HL-60 (cell line): ENCODE measurements at regions not wholly inside any gene's neighbourhood (a gene's known extent, or its start where the extent isn't known, plus 50 kb on each side); places are given as distances from the start of the nearest gene placed in this dataset.

ENCODE experiments used
- DNase-seq, 2 experiments: peaks; one replicate each; pipeline ENCODE4 v3.0.0-alpha.2; 2010 to 2020; ENCODE audit warnings: low read depth in 1 of 2, low spot score in 1 of 2
- H3K27ac ChIP-seq: fragments of 250-450 bp; sonication (Bioruptor Pico); replicated peaks from 2 replicates; pipeline ENCODE4 v1.5.1; 2020; ENCODE audit warnings: mild to moderate bottlenecking, moderate library complexity
- H3K27me3 ChIP-seq: fragments of 250-450 bp; sonication (Bioruptor Pico); 2 replicates; pipeline ENCODE4 v1.5.1; 2021; ENCODE audit warnings: mild to moderate bottlenecking, moderate library complexity; ENCODE audit not compliant: insufficient read depth, poor library complexity, severe bottlenecking
- H3K4me3 ChIP-seq: replicated peaks from 2 replicates; pipeline ENCODE4 v1.5.1; 2011; ENCODE audit warnings: mild to moderate bottlenecking, control low read depth, low read length; ENCODE audit not compliant: insufficient read depth
- GABPA ChIP-seq: IDR thresholded peaks from 2 replicates; pipeline ENCODE4 v1.6.1; 2012; ENCODE audit warnings: low read depth
- POLR2AphosphoS5 ChIP-seq: IDR thresholded peaks from 2 replicates; pipeline ENCODE4 v1.6.1; 2012; ENCODE audit warnings: low read depth
- SPI1 ChIP-seq: IDR thresholded peaks from 2 replicates; pipeline ENCODE4 v1.6.1; 2012; ENCODE audit warnings: low read depth, mild to moderate bottlenecking, borderline replicate concordance
- TF ChIP-seq, protein P1 (sequence below): IDR thresholded peaks from one replicate; pipeline ENCODE4 v1.5.1; 2011; ENCODE audit warnings: low read length, control low read depth, inconsistent platforms; ENCODE audit not compliant: insufficient read depth
- TF ChIP-seq, protein P2 (sequence below): IDR thresholded peaks from 2 replicates; pipeline ENCODE4 v1.6.1; 2012; ENCODE audit warnings: low read depth; ENCODE audit not compliant: insufficient replicate concordance

- TF ChIP-seq, protein P1, sequence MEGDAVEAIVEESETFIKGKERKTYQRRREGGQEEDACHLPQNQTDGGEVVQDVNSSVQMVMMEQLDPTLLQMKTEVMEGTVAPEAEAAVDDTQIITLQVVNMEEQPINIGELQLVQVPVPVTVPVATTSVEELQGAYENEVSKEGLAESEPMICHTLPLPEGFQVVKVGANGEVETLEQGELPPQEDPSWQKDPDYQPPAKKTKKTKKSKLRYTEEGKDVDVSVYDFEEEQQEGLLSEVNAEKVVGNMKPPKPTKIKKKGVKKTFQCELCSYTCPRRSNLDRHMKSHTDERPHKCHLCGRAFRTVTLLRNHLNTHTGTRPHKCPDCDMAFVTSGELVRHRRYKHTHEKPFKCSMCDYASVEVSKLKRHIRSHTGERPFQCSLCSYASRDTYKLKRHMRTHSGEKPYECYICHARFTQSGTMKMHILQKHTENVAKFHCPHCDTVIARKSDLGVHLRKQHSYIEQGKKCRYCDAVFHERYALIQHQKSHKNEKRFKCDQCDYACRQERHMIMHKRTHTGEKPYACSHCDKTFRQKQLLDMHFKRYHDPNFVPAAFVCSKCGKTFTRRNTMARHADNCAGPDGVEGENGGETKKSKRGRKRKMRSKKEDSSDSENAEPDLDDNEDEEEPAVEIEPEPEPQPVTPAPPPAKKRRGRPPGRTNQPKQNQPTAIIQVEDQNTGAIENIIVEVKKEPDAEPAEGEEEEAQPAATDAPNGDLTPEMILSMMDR: no peak
- no peak for TF ChIP-seq SPI1
- no peak for TF ChIP-seq POLR2AphosphoS5
- TF ChIP-seq, protein P2, sequence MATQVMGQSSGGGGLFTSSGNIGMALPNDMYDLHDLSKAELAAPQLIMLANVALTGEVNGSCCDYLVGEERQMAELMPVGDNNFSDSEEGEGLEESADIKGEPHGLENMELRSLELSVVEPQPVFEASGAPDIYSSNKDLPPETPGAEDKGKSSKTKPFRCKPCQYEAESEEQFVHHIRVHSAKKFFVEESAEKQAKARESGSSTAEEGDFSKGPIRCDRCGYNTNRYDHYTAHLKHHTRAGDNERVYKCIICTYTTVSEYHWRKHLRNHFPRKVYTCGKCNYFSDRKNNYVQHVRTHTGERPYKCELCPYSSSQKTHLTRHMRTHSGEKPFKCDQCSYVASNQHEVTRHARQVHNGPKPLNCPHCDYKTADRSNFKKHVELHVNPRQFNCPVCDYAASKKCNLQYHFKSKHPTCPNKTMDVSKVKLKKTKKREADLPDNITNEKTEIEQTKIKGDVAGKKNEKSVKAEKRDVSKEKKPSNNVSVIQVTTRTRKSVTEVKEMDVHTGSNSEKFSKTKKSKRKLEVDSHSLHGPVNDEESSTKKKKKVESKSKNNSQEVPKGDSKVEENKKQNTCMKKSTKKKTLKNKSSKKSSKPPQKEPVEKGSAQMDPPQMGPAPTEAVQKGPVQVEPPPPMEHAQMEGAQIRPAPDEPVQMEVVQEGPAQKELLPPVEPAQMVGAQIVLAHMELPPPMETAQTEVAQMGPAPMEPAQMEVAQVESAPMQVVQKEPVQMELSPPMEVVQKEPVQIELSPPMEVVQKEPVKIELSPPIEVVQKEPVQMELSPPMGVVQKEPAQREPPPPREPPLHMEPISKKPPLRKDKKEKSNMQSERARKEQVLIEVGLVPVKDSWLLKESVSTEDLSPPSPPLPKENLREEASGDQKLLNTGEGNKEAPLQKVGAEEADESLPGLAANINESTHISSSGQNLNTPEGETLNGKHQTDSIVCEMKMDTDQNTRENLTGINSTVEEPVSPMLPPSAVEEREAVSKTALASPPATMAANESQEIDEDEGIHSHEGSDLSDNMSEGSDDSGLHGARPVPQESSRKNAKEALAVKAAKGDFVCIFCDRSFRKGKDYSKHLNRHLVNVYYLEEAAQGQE: no peak
- no peak for TF ChIP-seq GABPA
- H3K27ac ChIP-seq: no peak overlapping the region
These were observed 158.6 kb downstream of the ZNF664 start for GRCh38 chr12:124131659-124132058.

GRCh38 chr12:124132530-124132929, 159.5 kb downstream of the ZNF664 start:
- no peaks in the 10 kb centered on the region for H3K27me3 ChIP-seq
- TF ChIP-seq SPI1 (no peak), GABPA (no peak), POLR2AphosphoS5 (no peak)
- TF ChIP-seq, protein P2: no peak
- TF ChIP-seq, protein P1: no peak
- no peak for DNase-seq
- H3K27ac ChIP-seq: no peak overlapping the region
- H3K4me3 ChIP-seq: no peak overlapping the region

More at GRCh38 chr12:124131659-124132058, 158.6 kb downstream of the ZNF664 start:
- no peak overlapping the region for H3K4me3 ChIP-seq
- DNase-seq: no peak
- no peaks in the 10 kb centered on the region for H3K27me3 ChIP-seq

GRCh38 chr12:124136796-124137195, 158.1 kb upstream of the RFLNA start:
- TF ChIP-seq, protein P1: no peak
- TF ChIP-seq POLR2AphosphoS5: no peak
- TF ChIP-seq, protein P2: no peak
- no peak for TF ChIP-seq GABPA
- TF ChIP-seq SPI1: no peak
- DNase-seq: no peak

More at GRCh38 chr12:124136796-124137195, 158.1 kb upstream of the RFLNA start:
- no peak overlapping the region for H3K27ac ChIP-seq
- no peak overlapping the region for H3K4me3 ChIP-seq
- H3K27me3 ChIP-seq: no peaks in the 10 kb centered on the region
